GM19463 (cell line): ENCODE measurements at regions not wholly inside any gene's neighbourhood (a gene's known extent, or its start where the extent isn't known, plus 50 kb on each side); places are given as distances from the start of the nearest gene placed in this dataset.
"Not testable (repeated sequence)": the region's sequence is repeated elsewhere in the genome, so short reads cannot be mapped to it uniquely, and the experiment has no call there.

Source experiments
- ATAC-seq: cut with Tn5 transposase; IDR thresholded peaks from one replicate; pipeline ENCODE4 v1.9.1; 2021; ENCODE audit warnings: mild to moderate bottlenecking, moderate library complexity; ENCODE audit not compliant: unreplicated experiment

- ATAC-seq = no peak
Measured at GRCh38 chr4:19539201-19539600, 712.5 kb upstream of the SLIT2 start.

- no peak for ATAC-seq
Measured at GRCh38 chr4:19534159-19534558, 717.5 kb upstream of the SLIT2 start.

GRCh38 chr4:19531906-19532848, 719.5 kb upstream of the SLIT2 start:
- no peak for ATAC-seq

GRCh38 chr4:19523964-19524363, 727.7 kb upstream of the SLIT2 start:
- ATAC-seq = no peak

- ATAC-seq = no peak
Measured at GRCh38 chr4:19522966-19523365, 728.7 kb upstream of the SLIT2 start.

GRCh38 chr4:19520939-19521520, 730.7 kb upstream of the SLIT2 start:
- no peak for ATAC-seq

GRCh38 chr4:19514276-19515070, 737.2 kb upstream of the SLIT2 start:
- no peak for ATAC-seq

GRCh38 chr4:19512086-19512485, 739.6 kb upstream of the SLIT2 start:
- no peak for ATAC-seq

- no peak for ATAC-seq
Measured at GRCh38 chr4:19510993-19511392, 740.7 kb upstream of the SLIT2 start.

GRCh38 chr4:19508442-19508841, 743.3 kb upstream of the SLIT2 start:
- no peak for ATAC-seq

GRCh38 chr4:19497705-19498104, 754.0 kb upstream of the SLIT2 start:
- no peak for ATAC-seq

GRCh38 chr4:19496756-19497155, 754.9 kb upstream of the SLIT2 start:
- no peak for ATAC-seq

- no peak for ATAC-seq
Measured at GRCh38 chr4:19494961-19495360, 756.7 kb upstream of the SLIT2 start.

- ATAC-seq = no peak
Measured at GRCh38 chr4:19492606-19493005, 759.1 kb upstream of the SLIT2 start.

- no peak for ATAC-seq
Measured at GRCh38 chr4:19486400-19486799, 765.3 kb upstream of the SLIT2 start.

- no peak for ATAC-seq
Measured at GRCh38 chr4:19478791-19479190, 772.9 kb upstream of the SLIT2 start.

GRCh38 chr4:19473569-19473968, 778.1 kb upstream of the SLIT2 start:
- no peak for ATAC-seq

- no peak for ATAC-seq
Measured at GRCh38 chr4:19472666-19473065, 779.0 kb upstream of the SLIT2 start.

- not testable (repeated sequence) for ATAC-seq
Measured at GRCh38 chr4:19470001-19470400, 781.7 kb upstream of the SLIT2 start.

- no peak for ATAC-seq
Measured at GRCh38 chr4:19462117-19462516, 789.6 kb upstream of the SLIT2 start.

GRCh38 chr4:19455850-19456602, 795.7 kb upstream of the SLIT2 start:
- no peak for ATAC-seq
